HG03565 (cell line): ENCODE measurements at regions not wholly inside any gene's neighbourhood (a gene's known extent, or its start where the extent isn't known, plus 50 kb on each side); places are given as distances from the start of the nearest gene placed in this dataset.
"Not testable (repeated sequence)": the region's sequence is repeated elsewhere in the genome, so short reads cannot be mapped to it uniquely, and the experiment has no call there.

Source experiments
- ATAC-seq: cut with Tn5 transposase; IDR thresholded peaks from one replicate; pipeline ENCODE4 v1.9.1; 2021; ENCODE audit warnings: mild to moderate bottlenecking, moderate library complexity; ENCODE audit not compliant: unreplicated experiment

DNA sequence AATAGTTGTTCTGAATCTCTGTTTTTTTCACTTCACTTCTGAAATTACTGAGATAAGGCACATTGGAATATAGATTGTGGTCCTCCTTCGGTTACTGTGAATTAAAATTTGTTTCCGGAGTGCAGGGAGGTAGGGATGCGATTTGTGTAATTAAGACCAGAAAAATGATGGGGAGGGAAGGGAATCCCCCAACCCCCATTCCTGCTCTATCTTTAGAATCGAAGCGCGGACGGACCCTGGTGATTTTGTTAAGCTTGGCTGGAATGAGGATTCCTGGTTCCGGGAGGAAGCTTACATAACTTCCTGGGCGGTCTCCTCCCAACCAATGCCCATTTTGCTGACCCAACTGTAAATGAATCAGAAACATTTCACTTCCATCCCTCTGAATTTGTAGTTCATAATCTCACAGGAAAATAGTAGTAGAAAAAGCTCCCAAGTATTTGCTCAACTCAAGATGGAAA, 220.1 kb upstream of the MSX2 start:
- ATAC-seq, result no peak

DNA sequence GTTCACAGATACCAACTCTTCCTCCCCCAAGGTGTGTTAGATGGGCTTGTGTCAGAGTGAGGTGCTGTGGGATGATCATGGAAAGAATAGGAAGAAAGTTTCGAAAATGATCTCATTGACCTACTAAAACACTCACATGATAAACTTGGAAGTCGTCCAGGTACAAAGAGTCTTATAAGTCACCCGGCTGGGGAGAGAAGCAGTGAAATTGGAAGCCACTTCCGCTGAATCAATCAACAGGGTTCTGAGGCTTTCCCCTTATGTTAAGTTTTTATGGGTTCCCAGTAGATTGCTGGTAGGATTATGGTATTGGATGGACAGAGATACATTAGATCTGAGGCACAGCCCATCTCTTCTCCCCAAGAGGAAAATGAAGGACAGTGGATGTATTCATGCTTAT, 218.8 kb upstream of the MSX2 start:
- no peak for ATAC-seq

DNA sequence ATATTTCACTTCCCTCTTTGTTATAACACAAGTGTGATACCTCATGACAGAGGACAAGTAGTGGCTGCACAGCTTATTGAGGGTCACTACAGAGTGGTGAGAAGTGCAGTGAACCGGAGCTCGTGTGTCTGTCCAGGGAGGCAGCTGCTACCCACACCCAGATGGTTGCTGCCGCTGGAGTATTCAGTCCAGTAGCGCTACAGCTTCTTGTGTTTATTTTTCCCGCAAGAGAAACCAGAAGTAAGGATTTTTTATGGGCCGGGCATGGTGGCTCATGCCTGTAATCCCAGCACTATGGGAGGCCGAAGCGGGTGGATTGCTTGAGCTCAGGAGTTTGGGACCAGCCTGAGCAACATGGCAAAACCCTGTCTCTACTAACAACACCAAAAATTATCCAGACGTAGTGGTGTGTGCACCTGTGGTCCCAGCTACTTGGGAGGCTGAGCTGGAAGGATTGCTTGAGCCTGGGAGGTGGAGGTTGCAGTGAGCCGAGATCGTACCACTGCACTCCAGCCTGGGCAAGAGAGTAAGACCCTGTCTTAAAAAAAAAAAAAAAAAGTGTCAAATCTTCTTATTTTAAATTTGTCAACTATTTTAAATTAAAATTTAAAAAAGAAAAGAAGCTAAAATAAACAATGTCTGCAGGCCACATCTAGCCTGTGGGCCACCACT, 213.5 kb upstream of the MSX2 start:
- not testable (repeated sequence) for ATAC-seq

DNA sequence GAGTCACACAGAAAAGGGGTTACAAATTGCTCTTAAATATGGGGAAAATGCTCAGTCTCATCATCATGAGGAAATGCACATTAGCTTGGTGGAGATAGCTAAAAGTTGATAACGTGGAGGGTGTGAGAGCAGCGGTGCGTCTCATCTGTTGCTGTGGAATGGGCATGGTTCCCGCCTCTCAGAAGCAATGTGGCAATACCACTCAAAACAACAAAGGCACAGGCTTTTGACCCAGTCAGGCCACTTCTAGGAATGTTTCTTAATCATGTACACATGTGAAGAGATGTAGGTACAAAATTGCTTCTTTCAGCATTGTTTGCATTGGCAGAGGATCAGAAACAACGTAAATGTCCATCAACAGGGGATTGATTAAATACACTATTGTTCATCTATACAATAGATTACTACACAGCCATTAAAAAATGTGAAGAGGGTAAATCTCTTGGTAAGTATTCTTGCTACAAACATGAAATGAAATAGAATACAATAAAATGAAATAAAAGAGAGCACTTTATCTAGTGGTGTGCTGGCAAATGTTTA, 212.6 kb upstream of the MSX2 start:
- ATAC-seq, result no peak

DNA sequence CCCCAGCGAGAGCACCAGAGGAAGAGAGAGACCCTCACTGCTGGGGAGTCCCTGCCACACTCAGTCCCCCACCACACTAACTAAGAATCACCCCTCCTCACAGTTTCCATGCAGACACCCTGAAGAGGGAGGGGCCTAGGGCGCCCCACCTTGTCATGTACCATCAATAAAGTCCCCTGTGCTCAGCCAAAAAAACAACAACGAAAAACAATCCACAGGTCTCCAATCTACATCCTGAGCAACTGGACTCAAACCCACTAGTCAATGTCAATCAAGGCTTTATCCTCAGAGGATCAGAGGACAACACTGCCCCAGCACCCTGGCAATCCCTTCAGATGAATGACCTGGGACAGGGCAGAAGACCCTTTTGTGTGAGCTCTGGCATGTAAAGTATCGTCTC, 210.1 kb upstream of the MSX2 start:
- no peak for ATAC-seq

DNA sequence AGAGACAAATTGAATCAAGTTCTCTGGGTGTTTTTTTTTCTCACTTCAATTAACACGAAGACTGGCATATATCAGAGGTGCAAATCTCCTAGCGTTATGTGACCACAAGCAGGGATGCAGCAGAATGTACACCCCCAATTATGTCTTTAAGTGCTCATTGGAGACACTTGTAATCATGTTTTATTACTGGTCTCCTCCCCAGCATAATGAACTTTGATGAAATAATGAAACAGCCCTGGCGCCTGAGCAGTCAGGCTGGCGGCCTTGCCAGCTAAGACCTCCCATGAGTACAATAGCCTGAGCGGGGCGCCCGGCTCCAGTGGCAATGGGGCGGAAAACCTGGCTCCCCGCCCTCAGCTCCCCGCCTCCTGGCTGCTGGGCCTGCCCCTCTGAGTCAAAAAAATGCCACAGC, 209.4 kb upstream of the MSX2 start:
- ATAC-seq, result no peak

DNA sequence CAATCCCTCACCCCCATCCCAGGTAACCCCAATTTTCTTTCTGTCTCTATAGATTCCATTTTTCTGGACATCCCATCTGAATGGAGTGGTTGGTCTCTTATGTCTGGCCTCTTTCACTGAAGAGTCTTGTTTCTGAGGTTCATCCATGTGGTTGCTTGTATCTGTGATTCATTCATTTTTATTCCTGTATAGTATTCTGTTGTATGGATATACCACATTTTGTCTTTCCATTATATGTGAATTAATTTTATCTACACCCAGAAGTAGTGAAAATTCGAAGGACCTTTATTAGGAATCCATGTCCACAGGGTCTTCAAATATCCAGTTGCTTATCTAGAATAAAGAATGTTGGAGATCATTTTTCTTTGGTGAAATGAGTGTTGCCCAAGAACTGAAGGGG, 207.6 kb upstream of the MSX2 start:
- no peak for ATAC-seq

DNA sequence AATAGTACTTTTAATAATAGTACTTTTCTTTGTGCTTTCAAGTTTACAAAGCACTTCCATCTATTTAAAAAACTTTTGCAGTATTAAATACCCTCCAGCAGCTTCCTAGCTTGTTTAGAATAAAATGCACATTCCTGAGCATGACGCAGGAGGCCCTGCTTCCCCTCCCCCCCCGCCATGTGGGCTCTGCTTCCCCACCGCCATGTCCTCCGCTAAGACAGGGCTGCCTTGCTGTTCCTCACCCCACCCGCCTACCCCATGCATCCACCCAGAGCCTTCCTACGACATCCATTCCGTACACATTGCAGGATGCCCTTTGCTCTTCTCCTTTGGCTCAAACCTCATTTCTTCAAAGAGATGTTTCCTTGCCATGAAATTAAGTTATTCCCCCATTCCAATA, 205.9 kb upstream of the MSX2 start:
- no peak for ATAC-seq

DNA sequence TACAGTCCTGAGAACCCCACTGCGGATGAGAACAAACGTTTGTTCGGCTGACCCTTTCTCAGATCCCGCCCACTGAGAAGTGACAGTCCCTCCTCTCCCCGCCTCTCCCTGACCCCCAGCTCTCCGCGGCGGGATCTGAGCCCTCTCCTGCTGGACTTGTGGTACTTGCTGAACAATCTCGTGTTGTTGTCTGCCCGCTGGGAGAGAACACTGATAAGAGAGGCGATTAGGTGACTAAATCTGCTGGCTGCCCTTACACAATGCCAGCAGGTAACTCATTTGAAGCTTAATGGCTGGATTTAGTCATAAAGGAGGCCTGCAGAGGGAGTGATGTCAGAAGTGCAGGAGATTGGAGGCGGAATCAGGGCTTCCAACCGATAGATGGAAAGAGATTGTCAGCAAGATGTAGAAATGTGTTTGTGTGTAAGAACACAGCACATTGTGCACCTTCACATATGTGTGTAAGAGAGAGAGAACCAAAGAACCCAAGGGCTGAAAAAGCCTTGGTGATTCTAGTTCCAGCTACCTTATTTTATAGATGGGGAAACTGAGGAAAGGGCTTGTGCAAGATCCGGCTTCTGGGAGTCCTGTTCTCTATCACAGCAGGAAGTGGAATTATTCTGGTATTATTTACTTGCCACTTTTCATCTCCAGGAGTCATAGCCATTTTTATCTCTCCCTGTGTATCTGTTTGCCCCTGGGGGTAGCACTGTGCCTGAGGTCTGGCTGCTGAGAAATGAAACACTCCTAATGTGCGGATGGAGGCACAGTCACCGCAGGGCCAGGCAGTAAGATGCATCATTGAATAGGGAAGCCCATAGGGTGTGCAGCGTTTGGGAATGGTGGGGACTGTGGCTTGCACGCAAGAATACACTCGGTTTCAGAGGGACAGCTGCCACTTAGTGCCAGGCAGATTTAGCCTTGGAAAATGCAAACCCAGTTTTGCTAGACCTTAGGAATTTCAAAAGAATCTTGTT, 203.7 kb upstream of the MSX2 start:
- no peak for ATAC-seq

DNA sequence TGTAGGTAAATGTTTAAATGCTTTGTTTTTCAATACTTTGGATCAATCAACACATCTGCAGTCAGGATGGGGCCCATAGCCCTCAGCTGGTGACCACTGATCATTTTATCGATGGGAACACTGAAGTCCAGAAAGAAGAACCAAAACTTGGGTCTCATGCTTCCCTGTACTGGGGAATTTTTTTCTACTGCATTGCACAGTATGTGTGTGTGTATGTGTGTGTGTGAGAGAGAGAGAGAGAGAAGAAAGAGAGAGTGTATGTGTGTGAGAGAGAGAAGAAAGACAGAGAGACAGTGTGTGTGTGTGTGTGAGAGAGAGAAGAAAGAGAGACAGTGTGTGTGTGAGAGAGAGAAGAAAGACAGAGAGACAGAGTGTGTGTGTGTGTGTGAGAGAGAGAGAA, 202.9 kb upstream of the MSX2 start:
- ATAC-seq, result no peak

DNA sequence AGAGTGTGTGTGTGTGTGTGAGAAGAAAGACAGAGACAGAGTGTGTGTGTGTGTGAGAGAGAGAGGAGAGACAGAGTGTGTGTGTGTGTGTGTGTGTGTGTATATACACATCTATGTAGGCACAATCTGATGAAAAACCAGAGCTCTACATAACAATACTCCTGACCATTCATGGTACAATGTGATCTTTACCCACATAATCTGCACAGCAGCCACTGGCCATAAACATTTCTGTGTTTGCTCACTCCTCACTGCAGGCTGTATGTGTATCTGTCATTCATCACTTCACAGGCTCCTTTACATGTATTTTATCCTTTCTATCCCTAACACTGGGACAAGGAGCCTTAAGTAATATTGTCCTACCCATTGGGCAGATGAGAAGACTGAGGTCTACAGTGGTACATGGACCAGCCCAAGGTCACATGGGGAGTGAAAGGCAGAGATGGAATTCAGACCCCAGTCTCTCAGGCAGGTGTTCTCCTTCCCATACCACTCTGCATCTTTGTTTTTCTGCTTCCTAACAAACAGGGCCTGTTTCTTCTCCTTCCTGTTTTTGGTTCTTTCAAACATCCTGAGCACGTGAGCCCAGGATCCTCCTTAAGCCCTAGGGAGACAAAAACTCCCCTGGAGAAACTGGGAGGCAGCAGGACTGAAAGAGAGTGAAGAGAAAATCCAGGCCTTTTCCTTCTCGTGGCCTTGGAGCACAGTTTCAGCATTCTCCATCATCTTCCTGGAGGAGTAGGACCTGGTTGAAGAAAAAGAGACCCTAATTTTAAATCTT, 201.7 kb upstream of the MSX2 start:
- ATAC-seq, result no peak

DNA sequence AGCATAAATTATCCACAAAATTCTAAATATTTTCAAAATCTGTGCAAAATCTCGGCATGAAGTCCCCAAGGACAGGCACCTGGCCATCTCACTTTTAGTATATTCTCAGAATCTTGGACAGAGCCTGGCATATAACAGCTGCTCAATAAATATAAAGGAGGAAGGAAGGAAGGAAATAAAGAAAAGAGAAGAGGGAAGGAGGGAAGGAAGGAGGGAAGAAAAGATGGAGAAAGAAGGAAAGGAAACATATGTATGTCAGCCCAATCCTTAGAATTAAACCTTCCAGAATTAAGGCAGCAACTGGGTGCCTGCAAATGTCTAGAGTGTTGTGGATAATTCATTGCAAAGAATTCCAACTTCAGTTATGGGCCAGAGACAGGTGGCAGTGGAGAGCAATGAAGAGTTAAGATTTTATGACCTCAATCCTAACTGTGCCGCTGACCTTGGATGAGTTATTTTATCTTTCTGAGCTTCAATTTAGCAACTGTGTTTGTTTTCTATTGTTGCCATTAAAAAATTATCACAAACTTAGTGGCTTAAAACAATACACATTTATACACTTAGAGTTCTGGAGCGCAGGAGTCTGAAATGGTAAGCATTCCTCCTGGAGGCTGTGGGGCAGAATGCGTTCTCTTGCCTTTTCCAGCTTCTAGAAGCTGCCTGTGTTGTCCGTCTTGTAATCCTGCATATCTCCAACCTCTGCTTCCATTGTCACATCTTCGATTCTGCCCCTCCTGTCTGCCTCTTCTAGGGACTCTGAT, 200.9 kb upstream of the MSX2 start:
- ATAC-seq, result no peak

DNA sequence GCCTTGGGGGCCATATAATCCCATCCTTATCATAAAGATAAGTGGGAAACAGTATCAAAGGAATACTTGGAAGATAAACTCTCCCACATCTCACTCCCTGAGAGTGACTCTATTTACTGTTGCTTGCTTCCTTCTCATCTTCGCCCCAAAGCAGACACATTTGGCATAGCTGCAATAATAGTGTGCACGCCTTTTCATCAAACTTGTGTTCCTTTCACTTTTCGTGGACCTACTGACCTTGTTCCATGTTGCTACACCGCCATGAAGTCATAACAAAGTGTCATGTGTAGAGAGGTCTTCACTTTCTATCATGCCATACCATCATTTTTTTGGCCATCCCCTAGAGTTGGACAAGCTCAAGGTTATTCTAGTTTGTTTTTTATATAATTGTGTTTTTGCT, 200.0 kb upstream of the MSX2 start:
- no peak for ATAC-seq

DNA sequence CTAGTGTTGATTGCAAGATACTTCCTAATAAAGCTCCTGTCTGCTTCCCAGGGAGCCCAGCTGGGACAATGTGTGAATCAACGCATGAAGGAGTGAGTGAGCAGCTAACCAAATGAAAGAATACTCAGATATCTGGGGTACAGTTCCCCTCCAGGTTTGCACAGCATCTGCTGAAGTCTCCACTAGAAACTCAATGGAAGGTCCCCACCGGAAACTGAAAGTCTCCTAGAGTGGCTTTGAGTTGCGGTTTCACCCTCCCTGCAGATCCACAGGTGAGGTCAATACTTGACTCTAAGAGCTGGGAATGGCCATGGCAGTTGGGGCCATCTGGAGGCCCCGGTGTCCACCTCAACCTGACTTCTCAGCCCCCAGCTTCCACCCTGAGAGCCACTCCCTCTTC, 198.2 kb upstream of the MSX2 start:
- no peak for ATAC-seq

DNA sequence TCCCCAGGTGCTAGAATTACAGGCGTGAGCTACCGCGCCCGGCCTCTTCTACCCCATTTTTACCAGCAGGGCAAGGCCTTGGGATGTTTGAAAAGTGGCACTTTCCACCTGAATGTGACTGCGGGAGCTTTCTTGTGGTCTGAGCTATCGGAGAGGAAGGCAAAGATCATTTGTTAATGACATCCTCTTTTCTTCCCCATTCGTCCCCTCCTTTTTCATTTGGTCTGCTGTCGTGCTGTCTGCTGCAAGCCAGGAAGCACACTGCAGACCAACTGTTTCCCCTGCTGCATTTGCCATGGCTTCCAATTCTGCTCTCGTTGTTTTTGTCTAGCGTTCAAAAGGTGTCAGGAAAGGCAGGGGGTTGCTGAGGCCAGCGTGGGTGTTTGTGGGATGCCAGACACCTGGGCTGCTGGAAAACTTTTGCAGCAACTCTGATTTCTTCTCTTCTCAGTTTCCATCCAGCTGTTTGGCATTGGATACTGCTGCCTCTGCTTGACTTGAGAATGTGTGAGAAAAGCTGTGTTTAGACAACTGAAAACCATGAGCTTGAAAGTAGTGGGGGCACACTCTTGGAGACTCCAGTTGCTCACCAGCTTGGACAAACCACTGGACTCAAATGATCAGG, 196.4 kb upstream of the MSX2 start:
- no peak for ATAC-seq

DNA sequence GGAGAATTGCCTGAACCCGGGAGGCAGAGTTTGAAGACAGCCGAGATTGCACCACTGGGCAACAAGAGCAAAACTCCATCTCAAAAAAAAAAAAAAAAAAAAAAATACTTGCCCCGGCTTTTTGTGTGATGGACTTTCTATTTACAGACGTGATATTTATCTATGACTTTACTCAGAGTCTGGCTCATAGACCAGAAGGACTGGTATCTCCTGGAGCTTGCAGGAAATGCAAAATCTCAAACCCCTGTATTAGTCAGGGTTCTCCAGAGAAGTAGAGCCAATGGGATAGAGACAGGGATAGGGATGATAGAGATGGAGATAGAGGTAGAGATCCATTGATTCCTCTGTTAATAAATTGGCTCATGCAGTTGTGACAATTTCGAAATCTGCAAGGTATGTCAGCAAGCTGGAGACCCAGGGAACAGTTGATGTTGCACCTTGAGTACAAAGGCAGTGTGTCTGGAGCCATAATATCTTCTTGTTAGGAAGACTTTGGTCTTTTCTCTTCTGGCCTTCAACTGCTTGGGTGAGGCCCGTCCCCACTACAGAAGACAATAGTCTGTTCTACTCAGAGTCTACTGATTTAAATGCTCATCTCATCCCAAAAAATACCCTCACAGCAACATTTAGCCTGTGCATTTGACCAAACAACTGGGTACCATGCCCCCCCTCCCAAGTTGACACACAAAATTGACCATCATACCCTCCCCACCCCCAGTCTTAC, 195.4 kb upstream of the MSX2 start:
- no peak for ATAC-seq

DNA sequence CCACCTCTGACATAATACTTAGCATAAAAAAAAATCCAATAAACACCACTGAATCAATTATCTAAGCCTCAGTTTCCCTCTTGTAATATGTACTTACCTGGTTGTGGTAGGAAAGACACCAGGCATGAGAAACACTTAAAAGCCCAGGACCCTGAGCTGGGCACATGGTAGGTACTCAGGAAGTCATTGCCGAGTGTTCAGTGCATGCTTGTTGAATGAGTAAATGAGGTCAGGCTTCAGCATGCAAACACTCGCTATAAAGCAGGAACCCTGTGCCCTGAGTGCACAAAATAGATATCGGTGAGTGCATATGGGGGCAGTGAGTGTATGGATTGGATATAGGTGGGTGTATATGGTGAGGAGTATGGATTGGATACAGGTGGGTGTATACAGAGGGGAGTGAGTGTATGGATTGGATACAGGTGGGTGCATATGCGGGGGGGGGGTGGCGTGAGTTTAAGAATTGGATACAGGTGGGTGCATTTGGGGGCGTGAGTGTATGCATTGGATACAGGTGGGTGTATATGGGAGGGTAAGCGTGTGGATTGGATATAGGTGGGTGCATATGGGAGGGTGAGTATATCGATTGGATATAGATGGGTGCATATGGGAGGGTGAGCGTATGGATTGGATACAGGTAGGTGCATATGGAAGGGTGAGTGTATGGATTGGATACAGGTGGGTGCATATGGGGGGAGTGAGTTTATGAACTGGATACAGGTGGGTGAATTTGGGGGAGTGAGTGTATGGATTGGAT, 194.3 kb upstream of the MSX2 start:
- ATAC-seq, result no peak

DNA sequence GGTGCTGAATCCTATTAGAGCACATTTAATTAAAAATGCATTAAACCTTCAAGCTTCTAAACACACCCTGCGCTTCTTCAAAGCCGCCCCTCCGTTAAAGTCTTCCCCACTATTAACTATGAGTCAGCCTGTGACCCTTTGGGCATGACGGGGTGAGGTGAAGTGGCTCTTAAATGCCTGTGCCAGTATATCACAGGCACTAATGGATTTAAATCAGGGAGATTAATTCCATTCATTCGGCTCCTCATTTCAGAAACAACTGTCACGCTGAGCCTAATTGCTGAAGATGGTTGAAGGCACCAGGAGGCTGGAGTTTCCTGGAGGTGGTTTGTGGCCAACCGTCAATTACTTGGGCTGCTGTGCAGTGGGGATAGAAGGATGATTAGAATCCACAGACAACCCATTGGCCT, 192.6 kb upstream of the MSX2 start:
- no peak for ATAC-seq
